ENCODE measurements at regions not wholly inside any gene's neighbourhood (a gene's known extent, or its start where the extent isn't known, plus 50 kb on each side); places are given as distances from the start of the nearest gene placed in this dataset.

GRCh38 chr17:33528846-33529245 is 235.8 kb upstream of the ASIC2 start:
- TF ChIP-seq EZH2 (IDR thresholded peaks at IDR 0.05; ENCODE audit: borderline replicate concordance, low read depth, low read length, severe bottlenecking) (no peak), POLR2A (IDR thresholded peaks at IDR 0.05; ENCODE audit: low read depth, low read length) (no peak), CTCF (IDR thresholded peaks at IDR 0.05; ENCODE audit: extremely low read depth in 1 of 2, insufficient read depth in 1 of 2, low read depth in 1 of 2, low read length in 2 of 2) (no peak), JUN (IDR thresholded peaks at IDR 0.05; ENCODE audit: borderline replicate concordance, insufficient read depth, insufficient read length, low read depth) (no peak), POLR2AphosphoS5 (IDR thresholded peaks at IDR 0.05; ENCODE audit: insufficient read depth, low read depth, low read length) (no peak), MAX (IDR thresholded peaks at IDR 0.05; ENCODE audit: insufficient read depth, insufficient read length) (no peak), FOS (IDR thresholded peaks at IDR 0.05; ENCODE audit: borderline replicate concordance, insufficient read depth, low read length) (no peak), MYC (IDR thresholded peaks at IDR 0.05; ENCODE audit: low read depth, low read length) (no peak)

All from endothelial cell of umbilical vein (primary cell).